Astrocyte (in vitro differentiated cells and primary cell): ENCODE measurements at regions not wholly inside any gene's neighbourhood (a gene's known extent, or its start where the extent isn't known, plus 50 kb on each side); places are given as distances from the start of the nearest gene placed in this dataset.

ENCODE experiments used
- DNase-seq: peaks from one replicate; pipeline ENCODE4 v3.0.0-alpha.2; 2010; ENCODE audit warnings: low read depth
- FAIRE-seq: peaks from 2 replicates; lab custom pipeline; 2011; peaks lifted over from hg19 to GRCh38; lab: Jason Lieb, UNC
- H2AFZ ChIP-seq: 2 replicates; pipeline ENCODE4 v1.6.0; 2012; ENCODE audit warnings: low read depth, low read length, inconsistent platforms
- H3K27ac ChIP-seq: 2 replicates; pipeline ENCODE4 v1.5.1; 2011; ENCODE audit warnings: low read depth, low read length, inconsistent platforms
- H3K27me3 ChIP-seq: 2 replicates; pipeline ENCODE4 v1.6.0; 2011; ENCODE audit warnings: low read length, inconsistent platforms; ENCODE audit not compliant: insufficient read depth
- H3K36me3 ChIP-seq: 2 replicates; pipeline ENCODE4 v1.5.1; 2011; ENCODE audit warnings: low read length, inconsistent platforms; ENCODE audit not compliant: insufficient read depth
- H3K4me1 ChIP-seq: 2 replicates; pipeline ENCODE4 v1.5.1; 2011; ENCODE audit warnings: low read length, inconsistent platforms; ENCODE audit not compliant: insufficient read depth
- H3K4me2 ChIP-seq: 2 replicates; pipeline ENCODE4 v1.6.0; 2012; ENCODE audit warnings: low read length, inconsistent platforms
- H3K4me3 ChIP-seq: 2 replicates; pipeline ENCODE4 v1.5.1; 2011; ENCODE audit warnings: low read depth, mild to moderate bottlenecking, low read length, inconsistent platforms; ENCODE audit not compliant: insufficient read depth
- H3K79me2 ChIP-seq: 2 replicates; pipeline ENCODE4 v1.6.0; 2012; ENCODE audit warnings: mild to moderate bottlenecking, low read length, inconsistent platforms; ENCODE audit not compliant: insufficient read depth
- H3K9ac ChIP-seq: 2 replicates; pipeline ENCODE4 v1.6.0; 2012; ENCODE audit warnings: mild to moderate bottlenecking, low read length, inconsistent platforms
- H3K9me3 ChIP-seq: 2 replicates; pipeline ENCODE4 v1.5.1; 2012; ENCODE audit warnings: low read depth, mild to moderate bottlenecking, low read length, inconsistent platforms; ENCODE audit not compliant: insufficient read depth
- H4K20me1 ChIP-seq: 2 replicates; pipeline ENCODE4 v1.6.0; 2012; ENCODE audit warnings: low read length, inconsistent platforms; ENCODE audit not compliant: insufficient read depth
- H3K27ac Mint-ChIP-seq: one replicate; pipeline ENCODE4 v1.8.0; 2021; ENCODE audit warnings: mild to moderate bottlenecking, mixed read lengths; ENCODE audit not compliant: unreplicated experiment
- H3K27me3 Mint-ChIP-seq: one replicate; pipeline ENCODE4 v1.8.0; 2021; ENCODE audit warnings: low read depth, mixed read lengths; ENCODE audit not compliant: unreplicated experiment
- H3K36me3 Mint-ChIP-seq: one replicate; pipeline ENCODE4 v1.8.0; 2021; ENCODE audit warnings: low read depth, mixed read lengths; ENCODE audit not compliant: unreplicated experiment
- H3K4me1 Mint-ChIP-seq: one replicate; pipeline ENCODE4 v1.8.0; 2021; ENCODE audit warnings: low read depth, mixed read lengths; ENCODE audit not compliant: unreplicated experiment
- H3K4me3 Mint-ChIP-seq: one replicate; pipeline ENCODE4 v1.8.0; 2021; ENCODE audit warnings: mild to moderate bottlenecking, moderate library complexity, mixed read lengths; ENCODE audit not compliant: unreplicated experiment
- H3K9me3 Mint-ChIP-seq: one replicate; pipeline ENCODE4 v1.8.0; 2021; ENCODE audit warnings: mild to moderate bottlenecking, mixed read lengths; ENCODE audit not compliant: unreplicated experiment
- EZH2 ChIP-seq: IDR thresholded peaks from 2 replicates; pipeline ENCODE4 v1.6.1; 2012; ENCODE audit warnings: mild to moderate bottlenecking, low read length, inconsistent platforms; ENCODE audit not compliant: insufficient read depth
- TF ChIP-seq, protein P1 (sequence below): IDR thresholded peaks from 2 replicates; pipeline ENCODE4 v1.5.1; 2011; ENCODE audit warnings: low read depth, mild to moderate bottlenecking, inconsistent platforms, low read length, moderate library complexity; ENCODE audit not compliant: insufficient read depth

DNA sequence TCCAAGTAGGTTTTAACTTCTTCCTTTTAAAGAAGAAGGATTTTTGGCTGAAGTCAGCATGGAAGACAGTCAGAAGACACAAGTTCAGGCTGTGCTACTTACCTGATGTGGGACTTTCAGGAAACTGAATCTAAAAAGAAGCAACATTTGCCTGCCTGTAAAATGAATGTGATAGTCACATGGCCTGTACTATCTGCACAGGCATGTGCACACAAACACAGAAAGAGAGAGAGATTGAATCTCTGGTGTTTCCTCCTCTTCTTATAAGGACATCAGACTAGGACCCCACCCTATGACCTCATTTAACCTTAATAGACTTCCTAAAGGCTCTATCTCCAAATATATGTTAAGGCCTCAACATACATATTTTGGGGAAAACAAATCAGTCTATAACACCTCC is 542.9 kb downstream of the PLPP3 start:
- H3K9me3 Mint-ChIP-seq: peaks cover 2% of the 10 kb centered on the region
- Histone ChIP-seq H3K9ac (no peak overlapping the region), H3K9me3 (no peaks in the 10 kb centered on the region), H3K79me2 (no peaks in the 10 kb centered on the region), H3K27me3 (no peaks in the 10 kb centered on the region), H4K20me1 (no peaks in the 10 kb centered on the region), H3K36me3 (no peaks in the 10 kb centered on the region), H3K4me2 (no peak overlapping the region), H3K4me1 (no peaks in the 10 kb centered on the region), H3K4me3 (no peak overlapping the region), H3K27ac (no peak overlapping the region), H2AFZ (no peak overlapping the region)
- FAIRE-seq (no peak), DNase-seq (no peak)
- peaks cover 24% of the 10 kb centered on the region for H3K27me3 Mint-ChIP-seq
- no peak overlapping the region for H3K27ac Mint-ChIP-seq
- peaks cover 5% of the 10 kb centered on the region for H3K4me1 Mint-ChIP-seq
- TF ChIP-seq, protein P1, sequence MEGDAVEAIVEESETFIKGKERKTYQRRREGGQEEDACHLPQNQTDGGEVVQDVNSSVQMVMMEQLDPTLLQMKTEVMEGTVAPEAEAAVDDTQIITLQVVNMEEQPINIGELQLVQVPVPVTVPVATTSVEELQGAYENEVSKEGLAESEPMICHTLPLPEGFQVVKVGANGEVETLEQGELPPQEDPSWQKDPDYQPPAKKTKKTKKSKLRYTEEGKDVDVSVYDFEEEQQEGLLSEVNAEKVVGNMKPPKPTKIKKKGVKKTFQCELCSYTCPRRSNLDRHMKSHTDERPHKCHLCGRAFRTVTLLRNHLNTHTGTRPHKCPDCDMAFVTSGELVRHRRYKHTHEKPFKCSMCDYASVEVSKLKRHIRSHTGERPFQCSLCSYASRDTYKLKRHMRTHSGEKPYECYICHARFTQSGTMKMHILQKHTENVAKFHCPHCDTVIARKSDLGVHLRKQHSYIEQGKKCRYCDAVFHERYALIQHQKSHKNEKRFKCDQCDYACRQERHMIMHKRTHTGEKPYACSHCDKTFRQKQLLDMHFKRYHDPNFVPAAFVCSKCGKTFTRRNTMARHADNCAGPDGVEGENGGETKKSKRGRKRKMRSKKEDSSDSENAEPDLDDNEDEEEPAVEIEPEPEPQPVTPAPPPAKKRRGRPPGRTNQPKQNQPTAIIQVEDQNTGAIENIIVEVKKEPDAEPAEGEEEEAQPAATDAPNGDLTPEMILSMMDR: no peak
- no peak for TF ChIP-seq EZH2
- H3K4me3 Mint-ChIP-seq: no peak overlapping the region
- H3K36me3 Mint-ChIP-seq: no peaks in the 10 kb centered on the region

DNA sequence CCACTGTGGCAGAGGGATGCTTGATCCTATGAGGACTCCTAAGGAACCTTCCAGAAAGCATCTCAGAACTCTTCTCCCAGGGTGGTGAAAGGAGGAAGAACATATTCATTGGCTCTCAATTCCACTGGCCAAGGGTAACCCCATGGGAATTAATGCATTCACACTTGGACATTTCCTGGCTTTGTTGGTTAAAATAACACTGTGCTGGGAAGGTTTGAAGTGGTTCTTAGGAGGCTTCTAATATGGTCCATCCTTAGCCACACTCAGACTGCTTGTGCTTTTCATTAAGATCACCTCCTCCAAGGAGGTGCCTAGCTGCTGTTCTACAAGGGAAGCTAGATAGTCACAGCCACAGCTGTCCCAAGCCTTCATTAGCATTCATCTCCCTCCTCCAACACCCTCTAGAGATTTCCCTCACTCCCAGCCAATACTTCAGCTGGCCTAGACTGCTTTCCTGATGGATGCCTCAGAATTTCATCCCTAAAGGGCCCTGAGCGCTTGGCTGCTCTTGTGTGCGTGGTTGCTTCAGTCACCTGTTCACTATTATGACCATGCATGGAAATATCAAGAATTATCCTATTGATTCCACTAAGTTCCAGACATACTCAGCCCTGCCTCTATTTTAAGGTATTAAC is 544.4 kb downstream of the PLPP3 start:
- DNase-seq: no peak

DNA sequence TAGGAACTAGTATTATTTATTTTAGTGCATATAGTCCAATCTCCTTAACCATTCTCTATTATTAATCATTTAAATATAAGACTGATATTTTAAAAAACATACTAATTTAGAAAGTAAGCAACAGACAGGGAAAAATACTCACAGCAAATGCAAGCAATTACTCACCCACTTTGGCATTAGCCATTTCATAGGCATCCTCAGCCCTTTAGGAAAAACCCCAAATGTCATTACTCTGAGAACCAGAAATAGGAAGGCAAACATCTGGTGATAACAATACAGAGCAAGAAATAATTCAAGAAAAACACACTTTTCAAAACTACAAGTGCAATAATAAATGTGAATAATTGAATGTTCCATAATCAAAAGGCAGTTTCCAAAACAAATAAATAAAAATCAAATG is 545.1 kb downstream of the PLPP3 start:
- H3K4me3 Mint-ChIP-seq: no peak overlapping the region
- Histone ChIP-seq H3K36me3 (no peaks in the 10 kb centered on the region), H3K9ac (no peak overlapping the region), H3K4me3 (no peak overlapping the region), H3K9me3 (no peaks in the 10 kb centered on the region), H3K27ac (no peak overlapping the region), H3K27me3 (no peaks in the 10 kb centered on the region), H3K4me1 (no peaks in the 10 kb centered on the region), H4K20me1 (no peaks in the 10 kb centered on the region), H3K79me2 (no peaks in the 10 kb centered on the region), H2AFZ (no peak overlapping the region), H3K4me2 (no peak overlapping the region)
- DNase-seq (peak; percentile 63), FAIRE-seq (no peak)
- H3K4me1 Mint-ChIP-seq: peaks cover 5% of the 10 kb centered on the region
- H3K27me3 Mint-ChIP-seq: peaks cover 28% of the 10 kb centered on the region
- no peaks in the 10 kb centered on the region for H3K36me3 Mint-ChIP-seq
- no peak for TF ChIP-seq EZH2
- TF ChIP-seq, protein P1: no peak
- H3K9me3 Mint-ChIP-seq: peaks cover 2% of the 10 kb centered on the region
- no peak overlapping the region for H3K27ac Mint-ChIP-seq

More for the DNA sequence above, 544.4 kb downstream of the PLPP3 start:
- H3K27ac ChIP-seq: no peak overlapping the region
- H3K27me3 ChIP-seq: no peaks in the 10 kb centered on the region
- H2AFZ ChIP-seq: no peak overlapping the region
- peaks cover 2% of the 10 kb centered on the region for H3K9me3 Mint-ChIP-seq
- no peaks in the 10 kb centered on the region for H3K36me3 Mint-ChIP-seq
- no peak for FAIRE-seq
- no peaks in the 10 kb centered on the region for H3K4me1 ChIP-seq
- H3K4me3 Mint-ChIP-seq: no peak overlapping the region
- no peak overlapping the region for H3K4me2 ChIP-seq
- H3K4me3 ChIP-seq: no peak overlapping the region
- H3K9ac ChIP-seq: no peak overlapping the region
- H3K27me3 Mint-ChIP-seq: peaks cover 24% of the 10 kb centered on the region
- no peaks in the 10 kb centered on the region for H4K20me1 ChIP-seq
- H3K27ac Mint-ChIP-seq: no peak overlapping the region
- H3K9me3 ChIP-seq: no peaks in the 10 kb centered on the region
- H3K79me2 ChIP-seq: no peaks in the 10 kb centered on the region
- TF ChIP-seq EZH2: no peak
- TF ChIP-seq, protein P1: no peak
- no peaks in the 10 kb centered on the region for H3K36me3 ChIP-seq
- H3K4me1 Mint-ChIP-seq: peaks cover 5% of the 10 kb centered on the region
